Fibroblast of the aortic adventitia (primary cell): ENCODE measurements at regions not wholly inside any gene's neighbourhood (a gene's known extent, or its start where the extent isn't known, plus 50 kb on each side); places are given as distances from the start of the nearest gene placed in this dataset.

Experiments used
- DNase-seq: peaks from one replicate; pipeline ENCODE4 v3.0.0-alpha.2; 2010; ENCODE audit warnings: low read depth
- H3K4me3 ChIP-seq: 2 replicates; pipeline ENCODE4 v1.5.1; 2011; ENCODE audit warnings: low read depth, mild to moderate bottlenecking, control low read depth, low read length, moderate library complexity
- TF ChIP-seq, protein P1 (sequence below): IDR thresholded peaks from 2 replicates; pipeline ENCODE4 v1.5.1; 2011; ENCODE audit warnings: mild to moderate bottlenecking, low read length, control low read depth, inconsistent platforms; ENCODE audit not compliant: insufficient read depth

DNA sequence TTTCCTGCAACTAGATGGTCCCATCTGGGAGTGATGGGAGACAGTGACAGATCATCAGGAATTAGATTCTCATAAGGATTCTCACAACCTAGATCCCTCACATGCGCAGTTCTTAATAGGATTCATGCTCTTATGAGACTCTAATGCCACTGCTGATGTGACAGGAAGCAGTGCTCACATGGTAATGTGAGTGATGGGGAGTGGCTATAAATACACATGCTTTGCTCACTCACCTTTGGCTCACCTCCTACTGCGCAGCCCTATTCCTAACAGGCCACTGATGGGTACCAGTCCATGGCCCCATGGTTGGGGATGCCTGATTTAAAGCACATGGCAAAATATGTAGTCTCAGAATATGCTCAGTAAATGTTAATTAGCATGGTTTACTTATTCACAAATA lies 80.6 kb upstream of the MBOAT1 start:
- TF ChIP-seq, protein P1, sequence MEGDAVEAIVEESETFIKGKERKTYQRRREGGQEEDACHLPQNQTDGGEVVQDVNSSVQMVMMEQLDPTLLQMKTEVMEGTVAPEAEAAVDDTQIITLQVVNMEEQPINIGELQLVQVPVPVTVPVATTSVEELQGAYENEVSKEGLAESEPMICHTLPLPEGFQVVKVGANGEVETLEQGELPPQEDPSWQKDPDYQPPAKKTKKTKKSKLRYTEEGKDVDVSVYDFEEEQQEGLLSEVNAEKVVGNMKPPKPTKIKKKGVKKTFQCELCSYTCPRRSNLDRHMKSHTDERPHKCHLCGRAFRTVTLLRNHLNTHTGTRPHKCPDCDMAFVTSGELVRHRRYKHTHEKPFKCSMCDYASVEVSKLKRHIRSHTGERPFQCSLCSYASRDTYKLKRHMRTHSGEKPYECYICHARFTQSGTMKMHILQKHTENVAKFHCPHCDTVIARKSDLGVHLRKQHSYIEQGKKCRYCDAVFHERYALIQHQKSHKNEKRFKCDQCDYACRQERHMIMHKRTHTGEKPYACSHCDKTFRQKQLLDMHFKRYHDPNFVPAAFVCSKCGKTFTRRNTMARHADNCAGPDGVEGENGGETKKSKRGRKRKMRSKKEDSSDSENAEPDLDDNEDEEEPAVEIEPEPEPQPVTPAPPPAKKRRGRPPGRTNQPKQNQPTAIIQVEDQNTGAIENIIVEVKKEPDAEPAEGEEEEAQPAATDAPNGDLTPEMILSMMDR = no peak
- no peak for DNase-seq
- H3K4me3 ChIP-seq = no peak overlapping the region

DNA sequence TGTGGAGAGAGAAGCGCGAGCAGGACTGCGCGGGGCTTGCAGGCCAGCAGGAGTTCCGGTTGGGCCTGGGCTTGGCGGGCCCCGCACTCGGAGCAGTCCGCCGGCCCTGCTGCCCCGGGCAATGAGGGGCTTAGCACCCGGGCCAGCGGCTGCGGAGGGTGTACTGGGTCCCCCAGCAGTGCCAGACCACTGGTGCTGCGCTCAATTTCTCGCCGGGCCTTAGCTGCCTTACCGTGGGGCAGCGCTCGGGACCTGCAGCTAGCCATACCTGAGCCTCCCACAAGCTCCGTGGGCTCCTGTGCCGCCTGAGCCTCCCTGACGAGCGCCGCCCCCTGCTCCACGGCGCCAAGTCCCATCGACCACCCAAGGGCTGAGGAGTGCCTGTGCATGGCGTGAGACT lies 89.0 kb upstream of the MBOAT1 start:
- H3K4me3 ChIP-seq = no peak overlapping the region
- TF ChIP-seq, protein P1 = no peak
- DNase-seq = no peak

DNA sequence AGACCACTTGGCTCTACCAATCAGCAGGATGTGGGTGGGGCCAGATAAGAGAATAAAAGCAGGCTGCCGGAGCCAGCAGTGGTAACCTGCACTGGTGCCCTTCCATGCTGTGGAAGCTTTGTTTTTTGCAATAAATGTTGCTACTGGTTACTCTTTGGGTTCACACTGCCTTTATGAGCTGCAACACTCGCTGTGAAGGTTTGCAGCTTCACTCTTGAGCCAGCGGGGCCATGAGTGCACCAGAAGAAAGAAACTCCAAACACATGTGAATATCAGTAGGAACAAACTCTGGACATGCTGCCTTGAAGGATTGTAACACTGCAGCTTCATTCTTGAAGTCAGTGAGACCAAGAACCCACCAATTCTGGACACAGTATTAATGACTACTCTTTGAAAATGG lies 89.9 kb upstream of the MBOAT1 start:
- TF ChIP-seq, protein P1 = no peak
- DNase-seq = no peak
- no peak overlapping the region for H3K4me3 ChIP-seq

DNA sequence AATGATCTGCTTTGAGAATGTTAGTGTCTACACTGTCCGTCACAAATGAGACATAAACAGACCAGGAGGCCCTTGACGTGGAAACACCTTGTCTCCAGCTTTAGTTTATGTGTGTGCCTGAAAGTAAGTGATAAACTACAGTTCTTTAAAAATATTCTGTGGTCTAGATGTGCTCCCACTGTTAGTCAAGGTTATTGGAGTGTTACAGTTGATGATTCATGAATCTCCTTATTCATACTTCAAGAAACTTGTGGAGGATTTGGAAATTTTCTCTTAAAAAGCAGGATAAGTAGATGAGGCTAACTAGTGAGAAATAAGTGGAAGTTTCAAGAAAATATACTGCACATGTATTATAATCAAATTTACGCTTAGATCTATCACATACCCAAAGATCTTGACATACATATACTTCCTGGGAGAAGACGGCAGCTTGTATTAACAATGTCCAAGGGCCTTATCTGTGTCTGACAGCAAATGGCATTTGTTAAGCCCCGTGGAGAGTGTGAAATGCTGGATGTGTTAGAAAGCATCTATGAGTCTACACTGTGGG lies 90.5 kb upstream of the MBOAT1 start:
- TF ChIP-seq, protein P1 = no peak
- DNase-seq = no peak
- H3K4me3 ChIP-seq = no peak overlapping the region

DNA sequence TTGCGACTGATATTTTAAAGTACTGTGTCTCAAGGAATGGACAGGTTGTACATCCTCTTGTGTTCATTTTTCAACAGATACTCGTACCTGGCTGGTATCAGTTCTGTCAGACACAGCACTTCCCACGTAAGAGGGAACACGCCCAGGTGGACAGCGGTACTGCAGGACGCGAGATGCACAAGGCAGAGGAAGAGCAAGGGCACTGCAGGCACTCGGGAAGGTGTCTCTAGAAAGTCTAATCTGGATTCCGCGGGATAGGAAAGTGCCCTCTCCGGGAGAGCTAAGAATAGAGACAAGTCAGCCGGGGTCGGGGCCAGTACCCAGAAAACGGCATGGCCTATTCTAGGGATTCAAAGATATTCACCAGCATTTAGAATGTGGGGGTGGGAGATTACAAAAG lies 94.2 kb upstream of the MBOAT1 start:
- no peak for DNase-seq
- TF ChIP-seq, protein P1 = no peak
- no peak overlapping the region for H3K4me3 ChIP-seq

DNA sequence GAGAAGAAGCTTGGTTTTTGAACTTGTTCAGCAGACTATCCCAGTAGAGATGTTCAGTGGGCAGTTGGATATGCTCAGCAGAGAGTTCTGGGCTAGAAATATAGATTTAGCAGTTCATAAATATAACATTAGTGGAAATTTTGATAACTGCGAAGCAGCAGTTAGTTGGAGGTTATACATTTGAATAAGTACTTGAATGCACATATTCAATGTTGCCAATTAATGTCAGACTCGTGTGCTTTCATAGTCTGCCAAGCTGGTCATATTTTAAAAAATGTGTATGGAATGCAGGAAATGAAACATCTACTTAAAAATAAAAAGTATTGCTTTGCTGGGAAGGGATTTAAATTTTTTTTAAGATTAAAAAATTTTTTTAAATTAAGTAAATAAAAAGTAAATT lies 92.5 kb upstream of the E2F3 start:
- no peak for DNase-seq
- TF ChIP-seq, protein P1 = no peak

DNA sequence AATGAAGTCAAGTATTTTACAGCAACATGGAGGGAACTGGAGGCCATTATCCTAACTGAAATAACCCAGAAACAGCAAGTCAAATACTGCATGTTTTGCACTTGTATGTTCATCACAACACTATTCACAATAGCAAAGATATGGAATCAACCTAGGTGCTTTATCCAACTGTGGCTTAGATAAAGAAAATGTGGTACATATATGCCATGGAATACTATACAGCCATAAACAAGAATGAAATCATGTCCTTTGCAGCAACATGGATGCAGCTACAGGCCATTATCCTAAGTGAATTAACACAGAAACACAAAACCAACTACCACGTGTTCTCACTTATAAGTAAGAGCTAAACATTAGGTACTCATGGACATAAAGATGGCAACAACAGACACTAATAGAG lies 91.5 kb upstream of the E2F3 start:
- no peak for DNase-seq
- H3K4me3 ChIP-seq = no peak overlapping the region
- TF ChIP-seq, protein P1 = no peak

More for the DNA sequence above, 92.5 kb upstream of the E2F3 start:
- no peak overlapping the region for H3K4me3 ChIP-seq
